Central memory CD8-positive, alpha-beta T cell (primary cell): ENCODE measurements at regions not wholly inside any gene's neighbourhood (a gene's known extent, or its start where the extent isn't known, plus 50 kb on each side); places are given as distances from the start of the nearest gene placed in this dataset.

Experiments used
- ATAC-seq: fragments of 150-1000 bp; cut with Tn5 transposase; replicated peaks from 2 replicates; pipeline ENCODE4 v1.10.0; 2022; ENCODE audit warnings: mild to moderate bottlenecking, moderate FRiP score, moderate number of reproducible peaks; ENCODE audit not compliant: poor library complexity, severe bottlenecking; ENCODE audit errors: extremely low read depth
- DNase-seq, 2 donors: peaks; one replicate each; pipeline ENCODE4 v3.0.0; 2021; ENCODE audit warnings: low spot score in 2 of 2
- H3K27ac Mint-ChIP-seq: one replicate; pipeline ENCODE4 v1.8.0; 2022; ENCODE audit warnings: low read depth, mild to moderate bottlenecking, moderate library complexity, mixed read lengths
- H3K27me3 Mint-ChIP-seq: one replicate; pipeline ENCODE4 v1.8.0; 2022; ENCODE audit warnings: mixed read lengths
- H3K36me3 Mint-ChIP-seq: one replicate; pipeline ENCODE4 v1.8.0; 2022; ENCODE audit warnings: mild to moderate bottlenecking, moderate library complexity, mixed read lengths; ENCODE audit not compliant: insufficient read depth
- H3K4me1 Mint-ChIP-seq: one replicate; pipeline ENCODE4 v1.8.0; 2022; ENCODE audit warnings: mixed read lengths
- H3K4me3 Mint-ChIP-seq: one replicate; pipeline ENCODE4 v1.8.0; 2022; ENCODE audit warnings: mild to moderate bottlenecking, moderate library complexity, mixed read lengths
- H3K9me3 Mint-ChIP-seq: one replicate; pipeline ENCODE4 v1.8.0; 2022; ENCODE audit warnings: mixed read lengths

DNA sequence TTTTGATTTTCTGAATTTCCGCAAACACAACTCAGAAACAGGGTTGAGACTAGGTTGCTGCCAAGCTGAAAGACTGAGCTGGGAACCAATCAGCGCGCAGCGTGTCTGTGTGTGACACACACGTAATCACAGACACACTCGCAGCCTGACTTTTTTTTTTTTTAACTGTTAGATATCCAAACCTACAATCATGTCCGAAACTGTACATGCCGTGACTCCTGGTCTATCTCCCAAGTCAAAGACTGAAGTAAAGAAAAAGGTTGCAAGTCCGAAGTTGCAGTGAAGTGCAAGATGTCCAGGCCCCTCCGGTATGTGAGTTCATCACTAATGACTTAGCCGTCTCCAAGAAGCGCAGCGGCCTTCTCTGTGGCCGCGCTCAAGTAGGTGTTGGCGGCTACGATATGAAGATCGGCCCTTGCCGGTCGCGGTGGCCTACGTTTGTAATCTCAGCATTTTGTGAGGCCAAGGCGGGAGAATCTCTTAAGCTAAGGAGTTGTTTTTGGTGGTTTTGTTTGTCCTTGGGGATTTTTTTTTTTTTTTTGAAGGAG, 108.2 kb downstream of the HFE start:
- peak; percentile 56 for ATAC-seq
- peak overlapping the region; percentile 93 for H3K4me3 Mint-ChIP-seq
- H3K4me1 Mint-ChIP-seq, result peaks cover 41% of the 10 kb centered on the region
- peak overlapping the region; percentile 94 for H3K27ac Mint-ChIP-seq
- DNase-seq, result peak; percentile 54 to 79
- H3K9me3 Mint-ChIP-seq, result no peaks in the 10 kb centered on the region
- no peaks in the 10 kb centered on the region for H3K27me3 Mint-ChIP-seq
- peaks cover 41% of the 10 kb centered on the region for H3K36me3 Mint-ChIP-seq

- ATAC-seq, result no peak
- peaks cover 41% of the 10 kb centered on the region for H3K4me1 Mint-ChIP-seq
Observed at GRCh38 chr6:26195924-26196845, 109.0 kb downstream of the HFE start.

DNA sequence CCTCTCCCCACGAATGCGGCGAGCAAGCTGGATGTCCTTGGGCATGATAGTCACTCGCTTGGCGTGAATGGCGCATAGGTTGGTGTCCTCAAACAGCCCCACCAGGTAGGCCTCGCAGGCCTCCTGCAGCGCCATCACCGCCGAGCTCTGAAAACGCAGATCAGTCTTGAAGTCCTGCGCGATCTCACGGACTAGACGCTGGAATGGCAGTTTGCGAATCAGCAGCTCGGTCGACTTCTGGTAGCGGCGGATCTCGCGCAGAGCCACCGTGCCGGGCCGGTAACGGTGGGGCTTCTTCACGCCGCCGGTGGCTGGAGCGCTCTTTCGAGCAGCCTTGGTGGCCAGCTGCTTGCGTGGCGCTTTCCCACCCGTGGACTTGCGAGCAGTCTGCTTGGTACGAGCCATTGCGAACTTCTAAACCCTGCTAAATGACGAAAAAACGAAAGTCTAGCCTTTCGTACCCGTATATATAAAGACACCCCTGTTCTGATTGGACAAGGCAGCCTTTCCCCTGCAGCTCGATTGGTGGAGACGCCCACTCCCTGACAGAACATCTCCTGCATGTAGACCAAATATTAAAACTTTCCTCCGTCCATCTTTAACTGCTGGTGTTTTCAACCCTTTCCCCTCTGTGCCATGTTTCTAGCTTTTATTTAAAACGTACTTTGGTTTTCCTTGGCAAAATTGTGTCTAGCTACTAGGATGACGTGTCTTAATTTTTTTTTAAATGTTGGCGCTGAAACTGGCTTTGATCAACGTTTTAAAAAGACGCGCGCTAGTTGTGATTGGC, 109.8 kb downstream of the HFE start:
- peaks cover 41% of the 10 kb centered on the region for H3K4me1 Mint-ChIP-seq
- DNase-seq (peak; percentile 58 to 84), ATAC-seq (peak; percentile 59)
- peak overlapping the region; percentile 94 for H3K27ac Mint-ChIP-seq
- no peaks in the 10 kb centered on the region for H3K27me3 Mint-ChIP-seq
- peak overlapping the region; percentile 93 for H3K4me3 Mint-ChIP-seq
- peaks cover 39% of the 10 kb centered on the region for H3K36me3 Mint-ChIP-seq
- no peaks in the 10 kb centered on the region for H3K9me3 Mint-ChIP-seq

More at GRCh38 chr6:26195924-26196845, 109.0 kb downstream of the HFE start:
- no peak for DNase-seq
- Mint-ChIP-seq H3K9me3 (no peaks in the 10 kb centered on the region), H3K36me3 (peaks cover 41% of the 10 kb centered on the region), H3K27me3 (no peaks in the 10 kb centered on the region), H3K4me3 (peak overlapping the region; percentile 93), H3K27ac (peak overlapping the region; percentile 94)

DNA sequence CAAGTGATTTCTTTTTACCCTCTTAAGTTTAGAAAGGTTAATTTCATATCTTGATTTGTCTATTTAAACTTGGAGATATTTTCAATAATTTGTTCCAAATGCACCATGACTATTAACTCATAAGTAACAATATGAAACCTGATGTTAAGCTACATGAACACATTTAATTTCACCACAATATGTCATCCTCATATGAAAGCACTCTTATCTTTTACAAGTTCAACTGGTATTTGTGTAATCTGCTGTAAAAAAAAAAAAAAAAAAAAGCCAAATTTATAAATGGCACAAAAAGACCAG, 110.4 kb downstream of the HFE start:
- no peaks in the 10 kb centered on the region for H3K27me3 Mint-ChIP-seq
- peak overlapping the region; percentile 94 for H3K27ac Mint-ChIP-seq
- ATAC-seq (no peak), DNase-seq (no peak)
- H3K9me3 Mint-ChIP-seq, result no peaks in the 10 kb centered on the region
- peaks cover 41% of the 10 kb centered on the region for H3K4me1 Mint-ChIP-seq
- peak overlapping the region; percentile 93 for H3K4me3 Mint-ChIP-seq
- peaks cover 39% of the 10 kb centered on the region for H3K36me3 Mint-ChIP-seq

DNA sequence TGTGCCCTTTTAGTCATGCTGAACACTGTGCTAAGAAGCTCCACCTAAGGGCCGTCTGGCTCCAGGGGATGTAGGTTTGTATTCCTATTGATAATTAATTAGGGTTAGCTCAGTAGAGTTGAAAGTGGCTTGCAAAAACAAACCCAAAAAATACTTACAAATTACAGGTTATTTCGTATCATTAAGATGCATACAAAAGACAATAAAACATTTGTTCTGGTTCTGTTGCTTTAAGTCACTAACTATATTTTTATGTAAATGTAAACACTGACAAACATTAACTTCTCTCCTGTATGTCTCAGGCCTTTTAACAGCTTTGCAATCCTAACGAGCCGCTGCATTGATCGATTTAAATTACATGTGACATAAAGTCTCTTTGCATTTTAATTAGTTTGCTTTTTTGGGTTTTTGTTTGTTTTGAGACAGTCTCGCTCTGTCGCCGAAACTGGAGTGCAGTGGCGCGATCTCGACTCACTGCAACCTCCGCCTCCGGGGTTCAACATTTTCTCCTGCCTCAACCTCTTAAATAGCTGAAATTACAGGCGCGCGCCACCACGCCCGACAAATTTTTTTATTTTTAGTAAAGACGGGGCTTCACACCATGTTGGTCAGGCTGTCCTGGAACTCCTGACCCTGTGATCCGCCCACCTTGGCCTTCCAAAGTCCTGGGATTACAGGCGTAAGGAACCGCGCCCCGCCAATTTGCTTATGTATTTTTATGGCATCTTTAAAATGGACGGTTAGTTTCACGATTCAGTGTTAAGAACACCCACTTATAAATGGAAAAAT, 110.9 kb downstream of the HFE start:
- ATAC-seq (no peak), DNase-seq (no peak)
- Mint-ChIP-seq H3K27me3 (no peaks in the 10 kb centered on the region), H3K27ac (peak overlapping the region; percentile 94), H3K9me3 (no peaks in the 10 kb centered on the region), H3K4me3 (peak overlapping the region; percentile 93), H3K4me1 (peaks cover 40% of the 10 kb centered on the region), H3K36me3 (peaks cover 39% of the 10 kb centered on the region)

- peak; percentile 3 for ATAC-seq
- H3K36me3 Mint-ChIP-seq, result peaks cover 41% of the 10 kb centered on the region
- H3K4me3 Mint-ChIP-seq, result peak overlapping the region; percentile 93
- peak in 1 of 2 donors; percentile 60 for DNase-seq
- H3K27me3 Mint-ChIP-seq, result no peaks in the 10 kb centered on the region
- no peaks in the 10 kb centered on the region for H3K9me3 Mint-ChIP-seq
- H3K4me1 Mint-ChIP-seq, result peaks cover 35% of the 10 kb centered on the region
- peak overlapping the region; percentile 94 for H3K27ac Mint-ChIP-seq
Observed at GRCh38 chr6:26198722-26199056, 111.5 kb downstream of the HFE start.

GRCh38 chr6:26199057-26199772, 112.0 kb downstream of the HFE start:
- H3K4me1 Mint-ChIP-seq, result peaks cover 35% of the 10 kb centered on the region
- H3K4me3 Mint-ChIP-seq, result peak overlapping the region; percentile 93
- H3K9me3 Mint-ChIP-seq, result no peaks in the 10 kb centered on the region
- peaks cover 46% of the 10 kb centered on the region for H3K36me3 Mint-ChIP-seq
- ATAC-seq (peak; percentile 66), DNase-seq (peak; percentile 59 to 72)
- no peaks in the 10 kb centered on the region for H3K27me3 Mint-ChIP-seq
- peak overlapping the region; percentile 94 for H3K27ac Mint-ChIP-seq

DNA sequence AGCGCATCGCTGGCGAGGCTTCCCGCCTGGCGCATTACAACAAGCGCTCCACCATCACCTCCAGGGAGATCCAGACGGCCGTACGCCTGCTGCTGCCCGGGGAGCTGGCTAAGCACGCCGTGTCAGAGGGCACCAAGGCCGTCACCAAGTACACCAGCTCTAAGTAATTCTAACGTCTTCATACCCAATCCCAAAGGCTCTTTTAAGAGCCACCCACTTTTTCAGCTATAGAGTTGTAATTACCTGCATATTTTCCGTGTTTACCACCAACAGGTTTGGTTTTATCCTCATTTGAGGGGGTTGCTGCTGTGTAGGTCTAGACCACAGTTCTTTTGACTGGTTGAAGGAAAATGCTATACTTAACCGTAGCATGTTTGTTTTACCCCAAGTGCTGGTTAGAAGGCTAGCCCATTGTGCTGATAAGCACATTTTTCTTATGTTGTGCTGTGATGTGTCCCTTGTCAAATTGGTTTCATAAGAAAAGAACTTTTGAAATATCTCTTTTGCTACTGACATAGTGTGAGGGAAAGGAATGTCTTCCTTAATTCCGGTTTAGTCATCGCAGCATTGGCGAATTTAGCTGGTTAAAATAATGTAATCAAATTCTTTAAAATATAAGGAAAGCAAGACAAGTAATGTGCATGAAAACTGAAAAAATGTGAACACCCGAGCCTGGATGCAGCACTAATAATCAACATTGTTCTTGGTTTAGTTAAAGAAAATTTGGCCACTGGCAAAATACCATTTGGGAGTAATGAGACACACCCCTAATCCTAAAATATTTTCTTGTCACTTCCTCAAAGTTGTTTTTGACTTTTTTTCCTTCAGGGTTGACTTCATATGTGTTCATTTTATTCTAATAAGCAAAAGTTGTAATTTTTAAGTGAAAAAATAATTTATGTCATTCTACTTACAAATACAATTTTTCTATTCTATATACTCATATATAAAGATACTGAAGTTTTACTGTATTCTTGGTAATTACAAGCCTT, 112.8 kb downstream of the HFE start:
- Mint-ChIP-seq H3K4me1 (peaks cover 29% of the 10 kb centered on the region), H3K27me3 (no peaks in the 10 kb centered on the region), H3K4me3 (peak overlapping the region; percentile 93), H3K9me3 (no peaks in the 10 kb centered on the region), H3K27ac (peak overlapping the region; percentile 94), H3K36me3 (peaks cover 54% of the 10 kb centered on the region)
- DNase-seq, result no peak
- peak; percentile 1 for ATAC-seq

- H3K36me3 Mint-ChIP-seq, result peaks cover 50% of the 10 kb centered on the region
- H3K27me3 Mint-ChIP-seq, result no peaks in the 10 kb centered on the region
- H3K4me3 Mint-ChIP-seq, result no peak overlapping the region
- ATAC-seq, result no peak
- H3K27ac Mint-ChIP-seq, result peak overlapping the region; percentile 35
- peaks cover 21% of the 10 kb centered on the region for H3K4me1 Mint-ChIP-seq
- no peak for DNase-seq
- H3K9me3 Mint-ChIP-seq, result no peaks in the 10 kb centered on the region
Observed at GRCh38 chr6:26200918-26201721, 113.9 kb downstream of the HFE start.

DNA sequence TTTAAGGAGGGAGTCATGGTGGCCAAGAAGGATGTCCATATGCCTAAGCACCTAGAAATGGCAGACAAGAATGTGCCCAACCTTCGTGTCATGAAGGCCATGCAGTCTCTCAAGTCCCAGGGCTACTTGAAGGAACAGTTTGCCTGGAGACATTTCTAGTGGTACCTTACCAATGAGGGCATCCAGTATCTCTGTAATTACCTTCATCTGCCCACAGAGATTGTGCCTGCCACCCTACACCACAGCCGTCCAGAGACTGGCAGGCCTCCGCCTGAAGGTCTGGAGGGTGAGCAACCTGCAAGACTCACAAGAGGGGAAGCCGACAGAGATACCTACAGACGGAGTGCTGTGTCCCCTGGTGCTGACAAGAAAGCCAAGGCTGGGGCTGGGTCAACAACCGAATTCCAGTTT, 115.0 kb downstream of the HFE start:
- no peak overlapping the region for H3K4me3 Mint-ChIP-seq
- peaks cover 41% of the 10 kb centered on the region for H3K36me3 Mint-ChIP-seq
- no peaks in the 10 kb centered on the region for H3K27me3 Mint-ChIP-seq
- no peak for DNase-seq
- no peaks in the 10 kb centered on the region for H3K9me3 Mint-ChIP-seq
- H3K4me1 Mint-ChIP-seq, result peaks cover 18% of the 10 kb centered on the region
- ATAC-seq, result no peak
- H3K27ac Mint-ChIP-seq, result no peak overlapping the region
